Left forelimb (tissue), 1 donor: ENCODE measurements at regions not wholly inside any gene's neighbourhood (a gene's known extent, or its start where the extent isn't known, plus 50 kb on each side); places are given as distances from the start of the nearest gene placed in this dataset.

Experiments used
- DNase-seq: peaks from one replicate; pipeline ENCODE4 v3.0.0-alpha.2; 2018; ENCODE audit warnings: low spot score

GRCh38 chr6:111987295-111987694, 66.6 kb upstream of the CCN6 start:
- no peak for DNase-seq

DNA sequence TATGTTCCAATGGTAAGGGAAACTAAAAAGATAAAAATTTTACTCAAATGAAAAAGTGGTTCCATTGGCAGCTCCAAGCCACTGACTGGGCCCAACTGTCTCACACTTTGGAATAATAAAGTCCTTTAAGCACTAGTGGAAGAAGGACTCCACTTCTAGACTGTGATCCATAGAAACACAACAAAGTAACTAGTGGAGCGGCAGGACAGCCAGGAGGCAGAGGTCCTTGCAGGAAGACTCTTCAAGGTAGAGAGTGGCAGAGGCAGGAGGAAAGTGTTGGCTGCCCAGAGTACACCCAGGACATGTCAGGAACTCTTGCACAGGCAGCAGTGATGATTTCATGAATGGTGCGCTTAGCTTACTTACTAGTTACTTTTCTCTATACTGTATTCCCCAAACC, 65.0 kb upstream of the CCN6 start:
- no peak for DNase-seq

DNA sequence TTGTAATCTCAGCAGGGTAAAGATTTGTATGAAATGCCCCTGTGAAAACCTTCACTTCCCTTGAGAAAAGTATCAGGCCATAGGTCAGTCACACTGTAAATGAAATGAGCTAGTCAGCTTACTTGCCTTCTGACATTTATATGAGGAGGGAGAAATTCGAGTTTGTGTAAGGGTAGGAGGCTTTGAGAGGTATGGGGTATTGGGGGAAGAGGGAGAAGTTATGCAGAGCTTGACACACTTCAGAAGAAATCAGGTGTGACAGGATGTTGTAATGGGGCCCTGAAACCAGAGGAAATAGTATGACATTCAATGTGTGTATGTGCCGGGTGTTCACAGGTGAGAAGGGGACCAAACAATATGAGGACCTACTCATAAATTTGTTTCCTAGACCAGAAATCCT, 64.2 kb upstream of the CCN6 start:
- no peak for DNase-seq

- no peak for DNase-seq
These were observed 63.7 kb upstream of the CCN6 start for GRCh38 chr6:111990214-111990613.

DNA sequence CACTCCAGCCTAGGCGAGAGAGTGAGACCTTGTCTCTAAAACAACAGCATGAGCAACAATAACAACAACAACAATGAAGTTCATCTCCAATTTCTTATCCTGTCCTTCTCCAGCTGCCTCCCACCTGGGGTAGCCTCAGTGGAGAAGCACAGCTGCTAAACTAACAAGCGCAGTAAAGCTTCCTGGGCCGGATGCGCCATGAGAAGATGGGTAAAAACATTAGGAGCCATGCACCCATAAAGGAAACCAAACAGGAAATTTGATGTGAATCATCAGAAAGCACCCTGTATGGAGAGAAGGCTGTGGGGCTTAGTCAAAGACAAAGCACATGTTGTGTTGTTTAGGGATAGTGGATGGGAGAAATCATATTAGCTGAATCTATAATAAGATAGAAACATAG, 61.1 kb upstream of the CCN6 start:
- no peak for DNase-seq

DNA sequence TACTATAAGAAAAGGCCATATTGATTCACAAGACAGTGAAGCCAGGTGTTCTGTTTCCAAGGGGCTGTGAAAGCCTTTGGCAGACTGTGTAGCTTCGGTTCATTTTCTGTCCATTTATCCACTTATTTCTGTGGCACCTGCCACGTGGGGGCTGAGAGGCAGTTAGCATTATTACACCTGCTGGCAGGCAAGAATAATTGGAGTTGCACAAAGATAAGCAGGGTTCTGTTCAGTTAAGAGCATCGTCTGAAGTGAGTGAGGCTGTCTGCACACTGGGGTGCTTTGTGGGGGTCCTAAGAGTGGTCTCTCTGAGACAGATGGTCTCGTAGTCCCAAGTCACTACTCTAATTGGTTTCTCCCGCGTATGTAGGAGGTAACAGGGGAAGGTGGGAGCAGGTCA, 60.6 kb upstream of the CCN6 start:
- DNase-seq: peak; percentile 2

- DNase-seq: peak; percentile 17
These were observed 59.1 kb upstream of the CCN6 start for GRCh38 chr6:111994791-111995190.

DNA sequence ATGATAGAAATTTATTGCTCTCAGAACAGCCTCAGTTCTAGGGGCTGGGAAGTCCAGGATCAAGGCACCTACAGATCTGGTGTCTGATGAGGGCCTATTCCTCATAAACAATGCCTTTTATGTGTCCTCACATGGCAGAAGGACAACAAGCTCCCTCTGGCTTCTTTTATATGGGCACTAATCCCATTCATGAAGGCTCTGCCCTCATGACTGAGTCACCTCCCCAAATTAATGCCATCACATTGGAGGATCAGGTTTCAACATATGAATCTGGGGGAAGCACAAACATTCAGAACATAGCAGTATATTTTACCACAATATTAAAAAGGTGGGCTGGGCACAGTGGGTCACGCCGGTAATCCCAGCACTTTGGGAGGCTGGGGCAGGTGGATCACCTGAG, 58.5 kb upstream of the CCN6 start:
- no peak for DNase-seq

- DNase-seq: no peak
These were observed 57.6 kb upstream of the CCN6 start for GRCh38 chr6:111996144-111996865.

DNA sequence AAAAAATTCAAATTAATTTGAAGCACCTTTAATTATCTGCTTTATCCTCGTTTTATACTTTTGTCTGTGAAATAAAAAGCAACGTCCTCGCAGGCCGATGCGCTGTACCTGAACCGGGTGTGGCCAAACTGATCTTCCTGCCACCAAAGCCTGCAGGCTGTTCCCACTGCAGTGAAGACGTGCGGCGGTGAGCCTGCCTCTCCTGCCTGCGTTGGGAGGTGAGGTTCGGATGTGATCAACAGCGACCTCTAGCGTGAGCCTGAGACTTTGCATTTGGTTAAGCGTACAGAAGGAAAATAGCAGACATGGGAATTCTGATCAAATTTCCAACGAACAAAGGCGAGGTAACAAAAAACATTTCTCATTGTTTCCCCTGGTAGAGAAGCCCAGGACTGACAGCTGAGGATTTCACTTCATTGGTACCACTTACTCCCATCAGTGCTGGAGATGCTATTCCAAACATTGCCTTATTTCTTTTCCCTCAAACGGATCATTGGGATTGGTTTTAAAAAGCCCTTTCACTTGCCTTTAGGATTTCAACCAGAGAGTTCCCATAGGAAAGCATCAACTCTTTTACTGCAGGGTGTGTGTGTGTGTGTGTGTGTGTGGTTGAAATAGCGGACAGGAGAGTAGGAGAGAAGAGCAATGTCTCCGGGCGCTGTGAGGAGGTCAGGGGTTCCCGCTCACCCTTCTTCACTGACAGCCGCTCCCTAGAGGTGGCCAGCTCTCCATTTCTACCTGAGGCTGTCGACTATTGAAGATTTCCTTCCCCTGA, 56.6 kb upstream of the CCN6 start:
- peak; percentile 87 for DNase-seq

DNA sequence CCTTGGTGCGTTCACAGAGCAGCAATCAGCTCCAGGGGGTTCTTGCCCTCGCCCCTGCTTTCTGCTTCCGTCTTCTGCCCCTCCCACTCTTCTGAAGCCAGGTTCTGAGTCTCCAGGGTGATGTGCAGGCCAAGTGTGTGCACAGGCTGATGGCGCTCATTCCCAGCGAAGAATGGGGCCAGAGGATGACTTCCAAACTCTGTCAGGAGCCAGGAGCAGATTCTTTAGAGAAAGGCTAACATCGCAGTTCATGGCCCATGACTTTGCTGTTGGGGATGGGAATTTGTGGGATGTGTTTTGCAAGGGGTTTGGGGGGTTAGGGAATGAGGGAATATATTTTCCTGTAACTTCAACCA, 56.1 kb upstream of the CCN6 start:
- DNase-seq: peak; percentile 79

DNA sequence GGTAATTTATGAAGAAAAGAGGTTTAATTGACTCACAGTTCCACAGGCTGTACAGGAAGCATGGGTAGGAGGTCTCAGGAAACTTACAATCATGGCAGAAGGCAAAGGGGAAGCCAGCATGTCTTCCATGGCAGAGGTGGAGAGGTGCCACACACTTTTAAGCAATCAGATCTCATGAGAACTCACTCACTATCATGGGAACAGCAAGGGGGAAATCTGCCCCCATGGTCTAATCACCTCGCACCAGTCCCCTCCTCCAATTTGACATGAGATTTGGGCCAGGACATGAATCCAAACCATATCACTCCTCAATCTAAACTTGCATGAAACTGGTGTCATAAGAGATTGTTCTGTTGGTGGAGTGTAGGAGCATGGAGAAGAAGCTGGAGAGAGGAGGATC, 51.6 kb upstream of the CCN6 start:
- peak; percentile 2 for DNase-seq
